Ecto neural progenitor cell (in vitro differentiated cells): ENCODE measurements at regions not wholly inside any gene's neighbourhood (a gene's known extent, or its start where the extent isn't known, plus 50 kb on each side); places are given as distances from the start of the nearest gene placed in this dataset.

ENCODE experiments used
- DNase-seq: peaks from one replicate; pipeline ENCODE4 v3.0.0-alpha.2; 2018; ENCODE audit warnings: low spot score

- no peak for DNase-seq
Observed at GRCh38 chr4:26071688-26072087, 157.7 kb downstream of the SMIM20 start.

- no peak for DNase-seq
Observed at GRCh38 chr4:26073886-26074560, 160.0 kb downstream of the SMIM20 start.

GRCh38 chr4:26074712-26075430 lies 160.9 kb downstream of the SMIM20 start:
- no peak for DNase-seq

- no peak for DNase-seq
Observed at GRCh38 chr4:26075583-26075982, 161.6 kb downstream of the SMIM20 start.

- DNase-seq = no peak
Observed at GRCh38 chr4:26076000-26076587, 162.1 kb downstream of the SMIM20 start.

- no peak for DNase-seq
Observed at GRCh38 chr4:26076896-26077295, 162.9 kb downstream of the SMIM20 start.

GRCh38 chr4:26077756-26078155 lies 163.7 kb downstream of the SMIM20 start:
- DNase-seq = no peak

- DNase-seq = no peak
Observed at GRCh38 chr4:26080870-26081628, 167.0 kb downstream of the SMIM20 start.

GRCh38 chr4:26081795-26082498 lies 167.9 kb downstream of the SMIM20 start:
- no peak for DNase-seq

GRCh38 chr4:26082565-26082964 lies 168.5 kb downstream of the SMIM20 start:
- DNase-seq = no peak

- no peak for DNase-seq
Observed at GRCh38 chr4:26083987-26084386, 170.0 kb downstream of the SMIM20 start.

GRCh38 chr4:26084414-26084813 lies 170.4 kb downstream of the SMIM20 start:
- no peak for DNase-seq

GRCh38 chr4:26085551-26085950 lies 171.5 kb downstream of the SMIM20 start:
- DNase-seq = no peak

- DNase-seq = no peak
Observed at GRCh38 chr4:26086621-26087441, 172.8 kb downstream of the SMIM20 start.

- DNase-seq = no peak
Observed at GRCh38 chr4:26088433-26088928, 174.5 kb downstream of the SMIM20 start.

- DNase-seq = no peak
Observed at GRCh38 chr4:26093551-26093950, 179.5 kb downstream of the SMIM20 start.

- DNase-seq = no peak
Observed at GRCh38 chr4:26094076-26094475, 180.1 kb downstream of the SMIM20 start.

GRCh38 chr4:26094911-26095310 lies 180.9 kb downstream of the SMIM20 start:
- DNase-seq = no peak

GRCh38 chr4:26099967-26100366 lies 185.9 kb downstream of the SMIM20 start:
- no peak for DNase-seq

- DNase-seq = no peak
Observed at GRCh38 chr4:26101011-26101410, 187.0 kb downstream of the SMIM20 start.
